NCI-H1105 (cell line): ENCODE measurements at regions not wholly inside any gene's neighbourhood (a gene's known extent, or its start where the extent isn't known, plus 50 kb on each side); places are given as distances from the start of the nearest gene placed in this dataset.

Source experiments
- DNase-seq: peaks from one replicate; lab custom pipeline; 2025; lab: John Stamatoyannopoulos, UW

DNA sequence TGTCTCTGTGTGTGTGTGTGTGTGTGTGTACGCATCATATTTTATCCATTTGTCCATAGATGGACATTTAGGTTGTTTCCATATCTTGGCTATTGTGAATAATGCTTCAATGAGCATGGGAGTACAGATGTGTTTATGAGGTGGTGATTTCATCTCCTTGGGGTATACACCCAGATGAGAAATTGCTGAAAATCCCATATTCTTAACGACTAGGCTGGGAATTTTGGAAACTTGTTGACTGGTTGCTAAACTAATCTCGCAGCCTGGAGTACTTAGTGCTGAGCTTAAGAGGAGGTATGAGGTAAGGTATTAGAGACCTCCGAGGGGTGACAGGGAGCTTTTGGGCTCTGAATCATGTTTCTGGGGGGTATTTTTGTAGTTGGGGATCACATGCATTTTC lies 66.0 kb upstream of the SPRED2 start:
- no peak for DNase-seq

DNA sequence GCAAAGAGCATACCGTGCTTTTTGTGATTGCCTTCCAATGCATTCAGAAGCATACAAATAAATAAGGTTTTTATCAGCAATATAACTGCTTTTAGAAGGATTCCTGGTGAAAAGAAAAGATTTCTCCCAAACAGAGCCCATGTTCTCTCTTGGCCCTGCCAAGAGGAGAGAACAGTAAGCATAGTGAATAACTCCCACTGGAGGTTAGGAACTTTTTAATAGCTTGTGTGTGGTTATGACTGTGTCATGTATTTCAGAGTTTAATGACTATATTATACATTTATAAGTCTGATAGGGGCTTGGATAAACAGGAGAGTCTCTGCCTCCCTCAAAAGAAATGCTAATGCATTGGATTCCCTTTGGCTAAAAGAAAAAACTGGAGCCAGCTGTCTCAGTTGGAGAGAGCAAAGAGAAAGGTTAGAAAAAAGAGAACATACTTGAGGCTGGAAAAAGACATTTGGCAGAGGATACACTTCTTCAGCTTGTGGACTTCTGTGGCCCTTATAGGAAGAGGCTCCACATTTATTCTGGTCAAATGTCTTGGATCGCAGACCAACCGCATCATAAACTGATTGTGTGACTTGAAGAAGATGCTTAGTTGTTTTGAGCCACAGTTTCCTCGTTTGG lies 63.0 kb upstream of the SPRED2 start:
- DNase-seq, result no peak

DNA sequence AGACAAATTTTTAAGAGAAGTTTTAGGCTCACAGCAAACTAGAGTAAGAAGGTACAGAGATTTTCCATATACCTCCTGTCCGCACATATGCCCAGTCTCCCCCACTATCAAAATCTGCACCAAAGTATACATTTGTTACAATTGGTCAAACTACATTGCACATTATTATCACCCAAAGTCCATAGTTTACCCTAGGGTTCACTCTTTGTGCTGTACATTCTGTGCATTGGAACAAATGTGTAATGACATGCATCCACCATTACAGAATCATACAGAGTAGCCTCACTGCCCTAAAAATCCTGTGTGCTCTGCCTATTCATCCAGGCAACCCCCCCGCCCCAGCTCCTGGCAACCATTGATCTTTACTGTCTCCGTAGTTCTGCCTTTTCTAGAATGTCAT lies 61.7 kb upstream of the SPRED2 start:
- no peak for DNase-seq

DNA sequence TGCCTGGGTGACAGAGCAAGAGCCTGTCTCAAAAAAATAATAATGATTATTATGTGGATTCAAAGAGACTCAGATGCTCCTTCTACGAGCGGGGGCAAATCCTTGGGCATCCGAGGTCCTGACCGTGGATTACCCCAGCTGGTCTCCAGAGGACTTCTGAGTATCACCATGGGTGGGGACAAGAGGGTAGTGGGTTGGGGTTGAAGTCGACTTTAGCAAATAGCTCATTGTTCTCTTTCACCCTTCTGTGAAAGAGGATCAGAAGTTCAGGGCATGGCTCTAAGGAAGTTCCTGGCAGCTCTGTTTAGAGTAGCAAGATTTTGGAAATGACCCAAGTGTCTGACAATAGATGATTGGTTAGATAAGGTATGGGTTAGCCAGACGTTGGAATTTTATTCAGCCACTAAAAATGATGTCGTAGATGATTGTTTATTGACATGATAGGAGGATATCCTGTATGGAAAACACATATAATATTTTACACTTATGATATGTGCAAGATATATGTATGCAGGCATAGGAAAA lies 59.0 kb upstream of the SPRED2 start:
- no peak for DNase-seq

DNA sequence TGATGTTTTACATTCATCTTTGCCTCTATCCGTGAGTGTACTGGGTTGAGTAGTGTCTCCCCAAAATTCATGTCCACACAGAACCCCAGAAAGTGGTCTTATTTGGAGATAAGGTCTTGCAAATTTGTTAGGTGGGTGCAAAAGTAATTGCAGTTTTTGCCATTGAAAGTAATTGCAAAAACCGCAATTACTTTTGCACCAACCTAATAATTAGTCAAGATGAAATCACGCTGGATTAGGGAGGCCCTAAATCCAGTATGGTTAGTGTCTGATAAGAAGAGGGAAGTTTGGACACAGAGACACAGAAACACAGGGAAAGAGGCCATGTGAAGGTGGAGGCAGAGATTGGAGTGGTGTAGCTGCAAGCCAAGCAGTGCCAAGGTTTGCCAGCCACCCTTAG lies 57.8 kb upstream of the SPRED2 start:
- DNase-seq, result no peak

DNA sequence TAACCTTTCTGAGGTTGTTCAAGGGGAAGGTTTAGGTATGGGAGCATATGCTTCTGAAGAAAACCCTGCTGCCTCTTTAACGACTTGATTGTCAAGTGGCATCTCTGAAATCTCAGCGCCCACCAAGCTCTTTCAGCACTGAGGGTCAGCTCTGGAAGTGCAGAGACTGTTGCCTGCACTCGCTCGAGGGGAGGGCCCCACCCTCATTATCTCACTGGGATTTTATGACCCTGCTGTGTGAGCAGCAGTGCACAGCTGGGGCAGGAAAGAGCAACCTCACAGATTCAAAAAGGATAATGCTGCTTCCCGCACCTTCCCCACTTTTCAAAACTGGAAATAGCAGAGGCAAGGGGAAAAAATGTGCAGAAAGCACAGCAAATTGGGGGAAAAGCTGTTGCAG lies 56.9 kb upstream of the SPRED2 start:
- DNase-seq, result no peak

DNA sequence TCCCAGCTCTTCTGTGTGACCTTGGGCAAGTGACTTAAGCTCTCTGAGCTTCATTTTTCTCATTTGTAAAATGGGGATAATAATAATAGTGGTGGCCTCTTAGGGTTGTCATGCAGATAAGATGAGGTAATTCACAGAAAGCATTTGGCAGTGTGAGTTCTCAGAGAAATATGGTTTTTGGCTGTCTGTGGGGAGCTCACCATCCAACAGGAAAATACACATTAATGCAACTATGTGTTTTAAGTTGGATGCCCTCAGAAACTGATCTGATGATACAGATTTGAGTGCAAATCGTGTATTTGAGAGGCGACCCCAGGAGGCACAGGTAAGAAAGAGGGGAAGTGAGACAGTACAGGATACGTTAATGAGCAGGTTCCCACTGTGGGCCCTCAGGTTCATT lies 56.1 kb upstream of the SPRED2 start:
- no peak for DNase-seq

DNA sequence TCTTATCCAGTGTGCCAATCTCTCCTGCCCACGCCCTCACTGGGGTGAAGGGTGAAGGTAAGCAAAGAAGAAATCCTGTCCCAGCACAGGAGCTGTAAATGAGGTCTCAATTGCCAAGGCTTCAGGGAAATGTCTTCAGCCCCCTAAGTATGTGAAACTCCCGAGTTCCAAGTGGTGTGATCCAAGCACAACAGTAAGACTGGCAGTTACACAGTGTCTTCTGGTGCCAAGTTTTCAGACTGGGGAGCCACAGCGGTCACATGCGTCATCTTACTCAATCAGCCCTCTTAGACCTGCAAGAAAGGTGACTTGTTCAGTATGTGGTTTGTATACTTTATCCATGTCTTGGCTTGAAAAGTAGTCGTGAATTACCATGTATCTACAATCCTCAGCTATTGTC lies 55.0 kb upstream of the SPRED2 start:
- no peak for DNase-seq

DNA sequence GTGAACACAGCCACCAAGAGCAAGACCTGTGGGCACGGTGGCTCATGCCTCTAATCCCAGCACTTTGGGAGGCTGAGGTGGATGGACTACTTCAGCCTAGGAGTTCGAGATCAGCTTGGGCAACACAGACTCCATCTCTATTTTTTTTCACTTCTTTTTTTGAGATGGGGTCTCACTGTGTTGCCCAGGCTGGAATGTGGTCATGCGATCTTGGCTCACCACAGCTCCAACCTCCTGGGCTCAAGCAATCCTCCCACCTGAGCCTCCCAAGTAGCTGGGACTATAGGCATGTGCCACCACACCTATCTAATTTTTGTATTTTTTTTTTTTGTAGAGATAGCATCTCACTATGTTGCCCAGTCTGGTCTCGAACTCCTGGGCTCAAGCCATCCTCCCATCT lies 54.4 kb upstream of the SPRED2 start:
- no peak for DNase-seq

DNA sequence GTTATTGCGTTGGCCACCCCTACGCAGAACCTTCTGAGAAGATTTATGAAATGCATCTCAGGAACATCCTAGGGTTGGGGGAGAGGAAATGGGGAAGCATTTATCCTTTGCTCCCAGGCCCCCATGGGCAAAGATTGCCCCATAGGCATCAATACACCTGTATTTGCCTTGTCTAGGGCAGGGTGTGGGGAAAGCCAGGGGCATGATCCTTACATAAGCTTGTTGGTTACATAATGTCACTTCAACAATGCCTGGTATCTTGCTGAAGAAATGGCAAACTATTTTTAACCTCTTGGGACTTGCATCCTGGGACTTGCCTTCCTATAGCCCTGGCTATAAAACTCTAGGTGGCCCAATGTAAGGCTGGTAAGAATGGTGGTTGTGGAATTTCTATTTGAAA lies 53.9 kb upstream of the SPRED2 start:
- DNase-seq, result no peak

DNA sequence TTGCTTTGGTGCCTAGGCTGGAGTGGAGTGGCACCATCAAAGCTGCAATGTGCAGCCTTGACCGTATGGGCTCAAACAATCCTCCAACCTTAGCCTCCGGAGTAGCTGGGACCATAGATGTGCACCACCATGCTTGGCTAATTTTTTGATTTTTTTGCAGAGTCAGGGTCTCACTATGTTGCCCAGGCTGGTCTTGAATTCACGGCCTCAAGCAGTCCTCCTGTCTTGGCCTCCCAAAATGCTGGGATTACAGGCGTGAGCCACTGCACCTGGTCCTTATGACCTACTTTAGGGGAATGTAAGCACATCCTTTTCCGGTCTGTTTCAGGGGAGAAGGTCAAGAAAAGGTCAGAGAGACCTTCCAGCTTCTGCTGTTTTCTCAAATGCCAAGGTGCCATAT lies 53.4 kb upstream of the SPRED2 start:
- DNase-seq, result no peak

DNA sequence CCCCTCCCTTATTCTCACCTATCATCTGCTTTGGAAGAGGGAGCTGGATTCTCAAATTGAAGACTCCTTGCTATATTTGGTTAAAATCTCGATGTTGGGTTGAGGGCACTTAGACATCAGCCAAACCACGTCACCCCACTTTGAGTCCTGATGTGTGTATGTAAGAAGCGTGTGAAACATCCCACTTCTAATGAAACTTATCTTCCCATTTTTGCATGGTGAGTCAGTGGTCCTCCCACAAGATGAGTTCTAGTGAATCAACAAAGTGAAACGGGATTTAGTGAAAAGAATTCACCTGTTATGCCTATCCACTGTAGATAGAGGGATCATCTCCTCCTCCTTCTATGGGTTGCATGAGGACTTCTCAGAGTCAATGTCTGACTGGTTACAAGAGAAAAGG lies 51.4 kb upstream of the SPRED2 start:
- no peak for DNase-seq

DNA sequence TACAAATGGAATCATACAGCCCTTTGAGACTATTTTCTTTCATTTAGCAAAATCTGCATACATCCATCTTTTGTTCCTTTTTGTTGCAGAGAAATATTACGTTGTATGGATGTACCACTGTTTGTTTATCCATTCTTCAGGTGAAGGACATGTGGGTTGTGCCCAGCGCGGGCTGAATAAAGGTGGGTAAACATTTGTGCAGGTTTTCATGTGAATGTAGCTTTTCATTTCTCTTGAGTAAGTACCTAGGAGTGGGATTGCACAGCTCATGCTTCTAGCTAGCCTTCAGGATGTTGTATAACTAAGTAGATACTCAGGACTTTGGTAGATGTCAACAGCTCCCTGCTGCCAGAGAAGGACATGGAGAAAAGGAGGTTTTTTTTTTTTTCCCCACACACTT lies 50.6 kb upstream of the SPRED2 start:
- DNase-seq, result no peak
